HepG2 (cell line): ENCODE measurements at regions not wholly inside any gene's neighbourhood (a gene's known extent, or its start where the extent isn't known, plus 50 kb on each side); places are given as distances from the start of the nearest gene placed in this dataset.

Experiments used
- ATAC-seq: fragments of 200-7000 bp; cut with Tn5 transposase; 3 replicates; pipeline ENCODE4 v1.9.1; 2020; ENCODE audit warnings: mild to moderate bottlenecking, moderate library complexity
- BruUV-seq: library from RNA; stranded (reverse); fragments of 400-500 nt; replicated peaks from 2 replicates; lab custom pipeline; 2021; lab: Mats Ljungman, UMichigan
- CTCF ChIA-PET: fragments of 300-600 bp; formaldehyde crosslinking; extraction: SDS; loops from one replicate; lab custom pipeline; 2021; ENCODE audit warnings: low total read pairs, inconsistent platforms, low intra/inter-chr PET ratio; lab: Yijun Ruan, JAX
- POLR2A ChIA-PET: fragments of 350-600 bp; sonication (Branson Sonifier 250); formaldehyde crosslinking; loops from one replicate; lab custom pipeline; 2020; ENCODE audit warnings: antibody characterized with exemption, inconsistent platforms; lab: Yijun Ruan, JAX
- DNase-seq: peaks from one replicate; pipeline ENCODE4 v3.0.0-alpha.2; 2015; ENCODE audit warnings: low spot score
- FAIRE-seq: peaks from 3 replicates; lab custom pipeline; 2011; peaks lifted over from hg19 to GRCh38; lab: Jason Lieb, UNC
- H2AFZ ChIP-seq: one replicate; pipeline ENCODE4 v1.6.1; 2011; ENCODE audit warnings: low read length, inconsistent platforms
- H3K27ac ChIP-seq: fragments of 300-600 bp; 3 replicates; pipeline ENCODE4 v1.8.0; 2011; ENCODE audit warnings: mixed run types, mild to moderate bottlenecking, mixed read lengths, low read length, inconsistent platforms; ENCODE audit not compliant: insufficient read depth; ENCODE audit errors: extremely low read length
- H3K27me3 ChIP-seq, 2 experiments: fragments of 200-600 bp in 1 of 2; 2 replicates in 1 of 2; 3 replicates in 1 of 2; pipeline versions ENCODE4 v1.6.0 to v1.8.0; 2011; ENCODE audit warnings: low read length in 2 of 2, mild to moderate bottlenecking in 2 of 2, moderate library complexity in 2 of 2, inconsistent platforms in 1 of 2; ENCODE audit not compliant: insufficient read depth in 2 of 2, control insufficient read depth in 1 of 2
- H3K36me3 ChIP-seq, 2 experiments: fragments of 200-600 bp in 1 of 2; replicated peaks in 1 of 2; 2 replicates in 1 of 2; 3 replicates in 1 of 2; pipeline versions ENCODE4 v1.5.1 to v1.8.0; 2011; ENCODE audit warnings: low read length in 2 of 2, inconsistent platforms in 1 of 2; ENCODE audit not compliant: insufficient read depth in 2 of 2, control insufficient read depth in 1 of 2
- H3K4me1 ChIP-seq: 2 replicates; pipeline ENCODE4 v1.5.1; 2012; ENCODE audit warnings: low read length, inconsistent platforms; ENCODE audit not compliant: insufficient read depth
- H3K4me2 ChIP-seq: 2 replicates; pipeline ENCODE4 v1.6.0; 2011; ENCODE audit warnings: low read depth, low read length, inconsistent platforms
- H3K4me3 ChIP-seq, 3 experiments: fragments of 200-600 bp in 1 of 3; sonication (generic), shearing (Covaris generic) in 1 of 3; replicated peaks in 1 of 3; 2 replicates each; pipeline ENCODE4 v1.5.1; 2011 to 2016; ENCODE audit warnings: low read length in 3 of 3, inconsistent platforms in 2 of 3, low read depth in 2 of 3, mild to moderate bottlenecking in 2 of 3, control low read depth in 1 of 3, mixed read lengths in 1 of 3; ENCODE audit not compliant: insufficient read depth in 1 of 3
- H3K79me2 ChIP-seq: one replicate; pipeline ENCODE4 v1.6.1; 2011; ENCODE audit warnings: low read length, inconsistent platforms; ENCODE audit not compliant: insufficient read depth
- H3K9ac ChIP-seq: 2 replicates; pipeline ENCODE4 v1.6.0; 2011; ENCODE audit warnings: mild to moderate bottlenecking, low read depth, low read length, inconsistent platforms; ENCODE audit not compliant: insufficient read depth
- H3K9me3 ChIP-seq: 2 replicates; pipeline ENCODE4 v1.5.1; 2012; ENCODE audit warnings: mild to moderate bottlenecking, low read length
- H4K20me1 ChIP-seq: 2 replicates; pipeline ENCODE4 v1.6.0; 2011; ENCODE audit warnings: inconsistent platforms, mild to moderate bottlenecking, low read length, moderate library complexity; ENCODE audit not compliant: insufficient read depth
- AHR ChIP-seq: IDR thresholded peaks from 2 replicates; pipeline ENCODE4 v1.6.1; 2018; ENCODE audit warnings: missing genetic modification reagents, missing compliant biosample characterization
- ATF6 ChIP-seq: sonication (generic); formaldehyde crosslinking; conservative IDR thresholded peaks from 2 replicates; pipeline ENCODE4 v1.4.0; 2020; ENCODE audit warnings: missing genetic modification reagents
- HBP1 ChIP-seq: IDR thresholded peaks from 2 replicates; pipeline ENCODE4 v1.6.1; 2016; ENCODE audit warnings: low read depth, control low read depth
- MXD4 ChIP-seq: IDR thresholded peaks from 2 replicates; pipeline ENCODE4 v1.6.1; 2016; ENCODE audit warnings: mild to moderate bottlenecking, missing biosample characterization, missing genetic modification reagents
- PAF1 ChIP-seq: IDR thresholded peaks from 2 replicates; pipeline ENCODE4 v1.6.1; 2016; ENCODE audit warnings: missing genetic modification reagents, missing compliant biosample characterization
- PAXIP1 ChIP-seq: sonication (generic); formaldehyde crosslinking; conservative IDR thresholded peaks from 2 replicates; pipeline ENCODE4 v1.4.0; 2020; ENCODE audit warnings: mild to moderate bottlenecking, missing genetic modification reagents, moderate library complexity
- RBM39 ChIP-seq: fragments of 200-400 bp; formaldehyde crosslinking; IDR thresholded peaks from one replicate; pipeline ENCODE4 v1.6.1; 2018; ENCODE audit warnings: antibody characterized with exemption, mild to moderate bottlenecking, low read depth, low read length; ENCODE audit not compliant: poor library complexity, severe bottlenecking
- SNAI1 ChIP-seq: sonication (generic); formaldehyde crosslinking; IDR thresholded peaks from 2 replicates; pipeline ENCODE4 v1.5.0; 2020; ENCODE audit warnings: mild to moderate bottlenecking, missing genetic modification reagents, borderline replicate concordance
- TEAD2 ChIP-seq: sonication (generic); formaldehyde crosslinking; IDR thresholded peaks from 2 replicates; pipeline ENCODE4 v1.9.0; 2021; ENCODE audit warnings: missing genetic modification reagents
- ZNF160 ChIP-seq: sonication (generic); formaldehyde crosslinking; IDR thresholded peaks from 2 replicates; pipeline ENCODE4 v1.8.0; 2022; ENCODE audit warnings: mild to moderate bottlenecking, inconsistent platforms, missing genetic modification reagents
- ZNF652 ChIP-seq: IDR thresholded peaks from 2 replicates; pipeline ENCODE4 v1.6.1; 2016; ENCODE audit warnings: low read depth, borderline replicate concordance
- in situ Hi-C: cut with HindIII; loops from 2 replicates; pipeline ENCODE4 v1.10.0; 2017; ENCODE audit warnings: low pct_unique_long_range_greater_than_20kb; ENCODE audit not compliant: extremely low pct_ligation_motif_present
- intact Hi-C: fragments of 100-400 bp; cut with micrococcal nuclease; formaldehyde crosslinking; loops from one replicate; pipeline ENCODE4 v1.10.0; 2022; ENCODE audit not compliant: unreplicated experiment

- ChIA-PET POLR2A (no interaction called here), CTCF (no interaction called here)
- no peak overlapping the region for H3K4me3 ChIP-seq
- H3K9ac ChIP-seq: no peak overlapping the region
- no peaks in the 10 kb centered on the region for H3K36me3 ChIP-seq
- no peak for TF ChIP-seq RBM39
- no peak for TF ChIP-seq SNAI1
- TF ChIP-seq ATF6 (CRISPR knock-in tag): no peak
- no peak for TF ChIP-seq ZNF160 (CRISPR knock-in tag)
- no peak for TF ChIP-seq TEAD2
- no peak for TF ChIP-seq PAF1 (CRISPR knock-in tag)
- no peak for TF ChIP-seq AHR (CRISPR knock-in tag)
- TF ChIP-seq ZNF652: no peak
- no peak for TF ChIP-seq MXD4 (CRISPR knock-in tag)
- no peak for TF ChIP-seq HBP1 (CRISPR knock-in tag)
- TF ChIP-seq PAXIP1 (CRISPR knock-in tag): no peak
- H3K9me3 ChIP-seq: peaks cover 89% of the 10 kb centered on the region
- H2AFZ ChIP-seq: no peak overlapping the region
- no peak for DNase-seq
- no TSS peak for BruUV-seq
- H3K27ac ChIP-seq: no peak overlapping the region
- no peaks in the 10 kb centered on the region for H3K4me1 ChIP-seq
- no peak for FAIRE-seq
- no peaks in the 10 kb centered on the region for H4K20me1 ChIP-seq
- in situ Hi-C loops (no loop called here), intact Hi-C loops (no loop called here)
- H3K4me2 ChIP-seq: no peak overlapping the region
- H3K27me3 ChIP-seq: no peaks in the 10 kb centered on the region
- no peak for ATAC-seq
- H3K79me2 ChIP-seq: no peaks in the 10 kb centered on the region
Observed at GRCh38 chr1:163906283-163906682, 584.5 kb downstream of the NUF2 start.
